ENCODE measurements at regions not wholly inside any gene's neighbourhood (a gene's known extent, or its start where the extent isn't known, plus 50 kb on each side); places are given as distances from the start of the nearest gene placed in this dataset.

- CTCF ChIA-PET (ENCODE audit: unreplicated experiment), result no interaction called here
- intact Hi-C loops (cut with micrococcal nuclease; ENCODE audit: unreplicated experiment), result no loop called here
These were observed 101.2 kb downstream of the APOB start for GRCh38 chr2:20942646-20943125.

GRCh38 chr2:20940856-20941255, 103.0 kb downstream of the APOB start:
- ChIA-PET POLR2A (interaction anchor here (0.9 kb wide), 1 partner anchor 30 kb away, joined by 3 read pairs; no protein-coding TSS in a partner anchor), CTCF (ENCODE audit: unreplicated experiment) (no interaction called here)
- H3K27ac ChIP-seq (ENCODE audit: low read depth, low read length, poor library complexity, severe bottlenecking), result no peak overlapping the region

More at GRCh38 chr2:20942646-20943125, 101.2 kb downstream of the APOB start:
- Histone ChIP-seq H3K4me2 (ENCODE audit: low read length) (no peak overlapping the region), H3K36me3 (ENCODE audit: insufficient read depth, low read length) (no peaks in the 10 kb centered on the region), H3K4me1 (ENCODE audit: insufficient read depth, low read length, poor library complexity, severe bottlenecking) (no peaks in the 10 kb centered on the region), H2AFZ (ENCODE audit: low read length) (no peak overlapping the region), H3K4me3 (ENCODE audit: low read depth, low read length, poor library complexity, severe bottlenecking) (no peak overlapping the region), H3K27ac (ENCODE audit: low read depth, low read length, poor library complexity, severe bottlenecking) (no peak overlapping the region), H4K20me1 (ENCODE audit: insufficient read depth, low read length) (no peaks in the 10 kb centered on the region), H3K9me2 (ENCODE audit: insufficient read depth, low read length) (no peaks in the 10 kb centered on the region), H3K79me2 (ENCODE audit: insufficient read depth, low read depth, low read length) (no peaks in the 10 kb centered on the region), H3K9me3 (ENCODE audit: low read length) (no peaks in the 10 kb centered on the region)
- DNase-seq (ENCODE audit: low spot score), result no peak
- TF ChIP-seq CTCF (conservative IDR thresholded peaks at IDR 0.05; ENCODE audit: low read length) (no peak), EZH2phosphoT487 (IDR thresholded peaks at IDR 0.05; ENCODE audit: borderline replicate concordance, low read depth, low read length) (no peak)
- BruUV-seq (replicated peaks), result no TSS peak
- POLR2A ChIA-PET, result no interaction called here

More at GRCh38 chr2:20940856-20941255, 103.0 kb downstream of the APOB start:
- intact Hi-C loops (cut with micrococcal nuclease; ENCODE audit: unreplicated experiment), result no loop called here
- H3K9me2 ChIP-seq (ENCODE audit: insufficient read depth, low read length), result no peaks in the 10 kb centered on the region
- H4K20me1 ChIP-seq (ENCODE audit: insufficient read depth, low read length), result no peaks in the 10 kb centered on the region
- no peaks in the 10 kb centered on the region for H3K9me3 ChIP-seq (ENCODE audit: low read length)
- DNase-seq (ENCODE audit: low spot score), result no peak
- no peak for TF ChIP-seq EZH2phosphoT487 (IDR thresholded peaks at IDR 0.05; ENCODE audit: borderline replicate concordance, low read depth, low read length)
- TF ChIP-seq CTCF (conservative IDR thresholded peaks at IDR 0.05; ENCODE audit: low read length), result no peak
- H2AFZ ChIP-seq (ENCODE audit: low read length), result no peak overlapping the region
- BruUV-seq (replicated peaks), result no TSS peak
- H3K4me3 ChIP-seq (ENCODE audit: low read depth, low read length, poor library complexity, severe bottlenecking), result no peak overlapping the region
- H3K79me2 ChIP-seq (ENCODE audit: insufficient read depth, low read depth, low read length), result no peaks in the 10 kb centered on the region
- H3K4me2 ChIP-seq (ENCODE audit: low read length), result no peak overlapping the region
- no peaks in the 10 kb centered on the region for H3K36me3 ChIP-seq (ENCODE audit: insufficient read depth, low read length)
- no peaks in the 10 kb centered on the region for H3K4me1 ChIP-seq (ENCODE audit: insufficient read depth, low read length, poor library complexity, severe bottlenecking)

Data from OCI-LY7 (cell line).